HepG2 (cell line): ENCODE measurements at regions not wholly inside any gene's neighbourhood (a gene's known extent, or its start where the extent isn't known, plus 50 kb on each side); places are given as distances from the start of the nearest gene placed in this dataset.

Experiments used
- ATAC-seq: fragments of 200-7000 bp; cut with Tn5 transposase; 3 replicates; pipeline ENCODE4 v1.9.1; 2020; ENCODE audit warnings: mild to moderate bottlenecking, moderate library complexity
- BruUV-seq: library from RNA; stranded (reverse); fragments of 400-500 nt; replicated peaks from 2 replicates; lab custom pipeline; 2021; lab: Mats Ljungman, UMichigan
- CTCF ChIA-PET: fragments of 300-600 bp; formaldehyde crosslinking; extraction: SDS; loops from one replicate; lab custom pipeline; 2021; ENCODE audit warnings: low total read pairs, inconsistent platforms, low intra/inter-chr PET ratio; lab: Yijun Ruan, JAX
- POLR2A ChIA-PET: fragments of 350-600 bp; sonication (Branson Sonifier 250); formaldehyde crosslinking; loops from one replicate; lab custom pipeline; 2020; ENCODE audit warnings: antibody characterized with exemption, inconsistent platforms; lab: Yijun Ruan, JAX
- DNase-seq: peaks from one replicate; pipeline ENCODE4 v3.0.0-alpha.2; 2015; ENCODE audit warnings: low spot score
- FAIRE-seq: peaks from 3 replicates; lab custom pipeline; 2011; peaks lifted over from hg19 to GRCh38; lab: Jason Lieb, UNC
- H2AFZ ChIP-seq: one replicate; pipeline ENCODE4 v1.6.1; 2011; ENCODE audit warnings: low read length, inconsistent platforms
- H3K27ac ChIP-seq: fragments of 300-600 bp; 3 replicates; pipeline ENCODE4 v1.8.0; 2011; ENCODE audit warnings: mixed run types, mild to moderate bottlenecking, mixed read lengths, low read length, inconsistent platforms; ENCODE audit not compliant: insufficient read depth; ENCODE audit errors: extremely low read length
- H3K27me3 ChIP-seq, 2 experiments: fragments of 200-600 bp in 1 of 2; 2 replicates in 1 of 2; 3 replicates in 1 of 2; pipeline versions ENCODE4 v1.6.0 to v1.8.0; 2011; ENCODE audit warnings: low read length in 2 of 2, mild to moderate bottlenecking in 2 of 2, moderate library complexity in 2 of 2, inconsistent platforms in 1 of 2; ENCODE audit not compliant: insufficient read depth in 2 of 2, control insufficient read depth in 1 of 2
- H3K36me3 ChIP-seq, 2 experiments: fragments of 200-600 bp in 1 of 2; replicated peaks in 1 of 2; 2 replicates in 1 of 2; 3 replicates in 1 of 2; pipeline versions ENCODE4 v1.5.1 to v1.8.0; 2011; ENCODE audit warnings: low read length in 2 of 2, inconsistent platforms in 1 of 2; ENCODE audit not compliant: insufficient read depth in 2 of 2, control insufficient read depth in 1 of 2
- H3K4me1 ChIP-seq: 2 replicates; pipeline ENCODE4 v1.5.1; 2012; ENCODE audit warnings: low read length, inconsistent platforms; ENCODE audit not compliant: insufficient read depth
- H3K4me2 ChIP-seq: 2 replicates; pipeline ENCODE4 v1.6.0; 2011; ENCODE audit warnings: low read depth, low read length, inconsistent platforms
- H3K4me3 ChIP-seq, 3 experiments: fragments of 200-600 bp in 1 of 3; sonication (generic), shearing (Covaris generic) in 1 of 3; replicated peaks in 1 of 3; 2 replicates each; pipeline ENCODE4 v1.5.1; 2011 to 2016; ENCODE audit warnings: low read length in 3 of 3, inconsistent platforms in 2 of 3, low read depth in 2 of 3, mild to moderate bottlenecking in 2 of 3, control low read depth in 1 of 3, mixed read lengths in 1 of 3; ENCODE audit not compliant: insufficient read depth in 1 of 3
- H3K79me2 ChIP-seq: one replicate; pipeline ENCODE4 v1.6.1; 2011; ENCODE audit warnings: low read length, inconsistent platforms; ENCODE audit not compliant: insufficient read depth
- H3K9ac ChIP-seq: 2 replicates; pipeline ENCODE4 v1.6.0; 2011; ENCODE audit warnings: mild to moderate bottlenecking, low read depth, low read length, inconsistent platforms; ENCODE audit not compliant: insufficient read depth
- H3K9me3 ChIP-seq: 2 replicates; pipeline ENCODE4 v1.5.1; 2012; ENCODE audit warnings: mild to moderate bottlenecking, low read length
- H4K20me1 ChIP-seq: 2 replicates; pipeline ENCODE4 v1.6.0; 2011; ENCODE audit warnings: inconsistent platforms, mild to moderate bottlenecking, low read length, moderate library complexity; ENCODE audit not compliant: insufficient read depth
- BRD4 ChIP-seq: sonication (generic); formaldehyde crosslinking; IDR thresholded peaks from 2 replicates; pipeline ENCODE4 v1.4.0; 2020; ENCODE audit warnings: missing genetic modification reagents
- CREM ChIP-seq, 2 experiments: sonication (generic) in 1 of 2; formaldehyde crosslinking in 1 of 2; IDR thresholded peaks; 2 replicates each; pipeline versions ENCODE4 v1.4.0 to v1.6.1; 2016 to 2020; ENCODE audit warnings: antibody characterized with exemption in 1 of 2, mild to moderate bottlenecking in 1 of 2, missing genetic modification reagents in 1 of 2
- HES4 ChIP-seq: sonication (generic); formaldehyde crosslinking; IDR thresholded peaks from 2 replicates; pipeline ENCODE4 v1.9.0; 2021; ENCODE audit warnings: mild to moderate bottlenecking, missing genetic modification reagents, borderline replicate concordance
- HIC2 ChIP-seq: sonication (generic); formaldehyde crosslinking; IDR thresholded peaks from 2 replicates; pipeline ENCODE4 v1.9.0; 2022; ENCODE audit warnings: low read depth, missing genetic modification reagents
- HNF4A ChIP-seq: sonication (generic); formaldehyde crosslinking; IDR thresholded peaks from 2 replicates; pipeline ENCODE4 v1.4.0; 2020; ENCODE audit warnings: missing genetic modification reagents
- IKZF1 ChIP-seq: fragments of 450-650 bp; IDR thresholded peaks from 2 replicates; pipeline ENCODE4 v1.7.1; 2016
- MAFF ChIP-seq: IDR thresholded peaks from 2 replicates; pipeline ENCODE4 v1.6.1; 2011; ENCODE audit warnings: low read depth, low read length, improper control_type of control experiment
- MEIS1 ChIP-seq: sonication (generic); formaldehyde crosslinking; IDR thresholded peaks from 2 replicates; pipeline ENCODE4 v1.9.0; 2021; ENCODE audit warnings: mild to moderate bottlenecking, missing genetic modification reagents, moderate library complexity, borderline replicate concordance
- PHF8 ChIP-seq: sonication (generic); formaldehyde crosslinking; IDR thresholded peaks from 2 replicates; pipeline ENCODE4 v1.5.0; 2020; ENCODE audit warnings: missing genetic modification reagents
- U2AF2 ChIP-seq: fragments of 200-400 bp; formaldehyde crosslinking; IDR thresholded peaks from 2 replicates; pipeline ENCODE4 v1.6.1; 2017; ENCODE audit warnings: low read depth, mild to moderate bottlenecking, low read length
- ZBTB44 ChIP-seq: sonication (generic); formaldehyde crosslinking; IDR thresholded peaks from 2 replicates; pipeline ENCODE4 v1.4.0; 2020; ENCODE audit warnings: missing genetic modification reagents
- ZNF263 ChIP-seq: sonication (generic); formaldehyde crosslinking; IDR thresholded peaks from 2 replicates; pipeline ENCODE4 v1.4.0; 2020; ENCODE audit warnings: missing genetic modification reagents
- ZNF383 ChIP-seq: sonication (generic); formaldehyde crosslinking; IDR thresholded peaks from 2 replicates; pipeline ENCODE4 v1.4.0; 2020; ENCODE audit warnings: missing genetic modification reagents, mild to moderate bottlenecking, borderline replicate concordance
- ZNF687 ChIP-seq: sonication (generic); formaldehyde crosslinking; IDR thresholded peaks from 2 replicates; pipeline ENCODE4 v1.5.1; 2020; ENCODE audit warnings: mild to moderate bottlenecking, missing genetic modification reagents, moderate library complexity
- WGBS: methylation state at CpG from one replicate; pipeline ENCODE4 v1.1.6; 2017; ENCODE audit warnings: low lambda C conversion rate; 5-methylcytosine and 5-hydroxymethylcytosine counted together
- in situ Hi-C: cut with HindIII; loops from 2 replicates; pipeline ENCODE4 v1.10.0; 2017; ENCODE audit warnings: low pct_unique_long_range_greater_than_20kb; ENCODE audit not compliant: extremely low pct_ligation_motif_present
- intact Hi-C: fragments of 100-400 bp; cut with micrococcal nuclease; formaldehyde crosslinking; loops from one replicate; pipeline ENCODE4 v1.10.0; 2022; ENCODE audit not compliant: unreplicated experiment

GRCh38 chr6:170147832-170148708 is 142.8 kb downstream of the DLL1 start:
- CTCF ChIA-PET, result no interaction called here
- no peak overlapping the region for H2AFZ ChIP-seq
- TF ChIP-seq MEIS1 (CRISPR knock-in tag) (no peak), HNF4A (CRISPR knock-in tag) (no peak), CREM (IDR thresholded peaks at IDR 0.05) (no peak), CREM (CRISPR knock-in tag; IDR thresholded peaks at IDR 0.05) (no peak), HES4 (CRISPR knock-in tag) (0 out of 2 replicates have a peak, but pooled peaks have one; percentile 46), MAFF (no peak), ZBTB44 (no peak), ZNF263 (CRISPR knock-in tag) (peak; percentile 34; the same call in 1 of the 2 replicates), HIC2 (no peak), U2AF2 (no peak), IKZF1 (no peak), PHF8 (CRISPR knock-in tag) (0 out of 2 replicates have a peak, but pooled peaks have one; percentile 20), ZNF383 (CRISPR knock-in tag) (no peak), BRD4 (CRISPR knock-in tag) (no peak), ZNF687 (CRISPR knock-in tag) (peak; percentile 13; the same call in 1 of the 2 replicates)

More at GRCh38 chr6:170147832-170148708, 142.8 kb downstream of the DLL1 start:
- H3K4me3 ChIP-seq, result peak overlapping the region in 1 of 3 experiments; percentile 23; a peak in 1 of 6 replicates
- no peak for FAIRE-seq
- peaks cover 21 to 63% of the 10 kb centered on the region in 2 experiments for H3K27me3 ChIP-seq
- no peaks in the 10 kb centered on the region for H3K36me3 ChIP-seq
- H3K4me1 ChIP-seq, result peaks cover 17% of the 10 kb centered on the region
- H4K20me1 ChIP-seq, result no peaks in the 10 kb centered on the region
- DNase-seq, result no peak
- in situ Hi-C loops (no loop called here), intact Hi-C loops (no loop called here)
- H3K27ac ChIP-seq, result no peak overlapping the region
- H3K9ac ChIP-seq, result no peak overlapping the region
- POLR2A ChIA-PET, result no interaction called here
- no peaks in the 10 kb centered on the region for H3K9me3 ChIP-seq
- WGBS, result 28% methylated on average over 30 of the region's 30 CpGs
- no TSS peak for BruUV-seq
- H3K4me2 ChIP-seq, result peak overlapping the region; percentile 43
- peak; percentile 69 for ATAC-seq
- H3K79me2 ChIP-seq, result no peaks in the 10 kb centered on the region
